Body of pancreas (tissue), 4 donors: ENCODE measurements at regions not wholly inside any gene's neighbourhood (a gene's known extent, or its start where the extent isn't known, plus 50 kb on each side); places are given as distances from the start of the nearest gene placed in this dataset.

Experiments
- ATAC-seq: fragments of 150-250 bp; one replicate; pipeline ENCODE4 v1.9.1; 2016
- DNase-seq, 4 donors: peaks; one replicate each; pipeline ENCODE4 v3.0.0-alpha.2; 2019
- H3K27ac ChIP-seq, 4 donors: fragments of 200-600 bp; sonication (generic); 1 replicate in 3 of 4; 2 replicates in 1 of 4; pipeline versions ENCODE4 v1.5.1 to v1.6.1; 2016 to 2019; ENCODE audit warnings: mild to moderate bottlenecking in 1 of 4, mixed read lengths in 1 of 4, moderate library complexity in 1 of 4
- H3K27me3 ChIP-seq, 2 donors: fragments of 200-600 bp; sonication (generic); one replicate each; pipeline ENCODE4 v1.6.0; 2016; ENCODE audit warnings: mild to moderate bottlenecking in 1 of 2
- H3K36me3 ChIP-seq, 2 donors: fragments of 200-600 bp; sonication (generic); replicated peaks in 1 of 2; 2 replicates each; pipeline ENCODE4 v1.5.1; 2016; ENCODE audit warnings: low read depth in 2 of 2; ENCODE audit not compliant: insufficient read depth in 1 of 2
- H3K4me1 ChIP-seq: fragments of 200-600 bp; sonication (generic); one replicate; pipeline ENCODE4 v1.6.0; 2016
- H3K4me3 ChIP-seq, 2 donors: fragments of 200-600 bp; sonication (generic); 1 replicate in 1 of 2; 2 replicates in 1 of 2; pipeline ENCODE4 v1.5.1; 2016 to 2019
- H3K9me3 ChIP-seq, 3 donors: fragments of 200-600 bp; sonication (generic); 1 replicate in 2 of 3; 2 replicates in 1 of 3; pipeline ENCODE4 v1.5.1; 2016
- POLR2A ChIP-seq, 3 donors: fragments of 450-650 bp; IDR thresholded peaks; one replicate each; pipeline ENCODE4 v1.6.1; 2016; ENCODE audit warnings: antibody characterized with exemption in 3 of 3, mild to moderate bottlenecking in 2 of 3
- WGBS, 2 donors: methylation state at CpG; one replicate each; pipeline ENCODE4 v1.1.5; 2017; 5-methylcytosine and 5-hydroxymethylcytosine counted together
- intact Hi-C: fragments of 100-400 bp; cut with DNase I; formaldehyde crosslinking; loops from one replicate; pipeline ENCODE4 v1.15.1; 2023
- TF ChIP-seq, protein P1 (sequence below), 7 experiments: fragments of 450-650 bp in 4 of 7; fragments of 200-600 bp in 3 of 7; sonication (generic) in 3 of 7; IDR thresholded peaks; one replicate each; pipeline ENCODE4 v1.5.1; 2016 to 2019; ENCODE audit warnings: antibody characterized with exemption in 7 of 7

DNA sequence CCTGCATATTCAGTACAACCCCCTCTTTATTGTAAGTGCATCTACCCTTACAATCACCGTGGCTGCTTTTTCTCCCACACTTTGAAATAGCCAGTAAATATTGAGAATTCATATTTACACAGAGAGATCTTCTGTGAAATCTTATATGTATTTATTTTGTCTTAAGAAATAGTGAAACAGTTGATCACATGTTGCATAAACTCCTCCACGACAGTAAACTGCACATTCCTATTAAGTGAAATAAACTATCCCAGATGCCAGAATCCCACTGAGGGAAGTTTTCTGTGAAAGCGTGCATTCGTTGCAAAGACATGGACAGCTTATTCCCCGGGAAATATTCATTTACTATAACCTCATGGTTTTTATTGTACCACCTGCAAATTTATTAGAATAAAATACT, 796.0 kb downstream of the ROBO2 start:
- DNase-seq (no peak), ATAC-seq (no peak)
- intact Hi-C loops = no loop called here
- Histone ChIP-seq H3K4me1 (no peaks in the 10 kb centered on the region), H3K9me3 (no peaks in the 10 kb centered on the region), H3K4me3 (no peak overlapping the region), H3K36me3 (no peaks in the 10 kb centered on the region), H3K27me3 (no peaks in the 10 kb centered on the region), H3K27ac (no peak overlapping the region)
- WGBS, 2 donors = 41 to 58% methylated on average over 5 of the region's 5 CpGs
- TF ChIP-seq POLR2A (IDR thresholded peaks at IDR 0.05) = no peak
- TF ChIP-seq, protein P1, sequence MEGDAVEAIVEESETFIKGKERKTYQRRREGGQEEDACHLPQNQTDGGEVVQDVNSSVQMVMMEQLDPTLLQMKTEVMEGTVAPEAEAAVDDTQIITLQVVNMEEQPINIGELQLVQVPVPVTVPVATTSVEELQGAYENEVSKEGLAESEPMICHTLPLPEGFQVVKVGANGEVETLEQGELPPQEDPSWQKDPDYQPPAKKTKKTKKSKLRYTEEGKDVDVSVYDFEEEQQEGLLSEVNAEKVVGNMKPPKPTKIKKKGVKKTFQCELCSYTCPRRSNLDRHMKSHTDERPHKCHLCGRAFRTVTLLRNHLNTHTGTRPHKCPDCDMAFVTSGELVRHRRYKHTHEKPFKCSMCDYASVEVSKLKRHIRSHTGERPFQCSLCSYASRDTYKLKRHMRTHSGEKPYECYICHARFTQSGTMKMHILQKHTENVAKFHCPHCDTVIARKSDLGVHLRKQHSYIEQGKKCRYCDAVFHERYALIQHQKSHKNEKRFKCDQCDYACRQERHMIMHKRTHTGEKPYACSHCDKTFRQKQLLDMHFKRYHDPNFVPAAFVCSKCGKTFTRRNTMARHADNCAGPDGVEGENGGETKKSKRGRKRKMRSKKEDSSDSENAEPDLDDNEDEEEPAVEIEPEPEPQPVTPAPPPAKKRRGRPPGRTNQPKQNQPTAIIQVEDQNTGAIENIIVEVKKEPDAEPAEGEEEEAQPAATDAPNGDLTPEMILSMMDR (IDR thresholded peaks at IDR 0.05) = no peak

DNA sequence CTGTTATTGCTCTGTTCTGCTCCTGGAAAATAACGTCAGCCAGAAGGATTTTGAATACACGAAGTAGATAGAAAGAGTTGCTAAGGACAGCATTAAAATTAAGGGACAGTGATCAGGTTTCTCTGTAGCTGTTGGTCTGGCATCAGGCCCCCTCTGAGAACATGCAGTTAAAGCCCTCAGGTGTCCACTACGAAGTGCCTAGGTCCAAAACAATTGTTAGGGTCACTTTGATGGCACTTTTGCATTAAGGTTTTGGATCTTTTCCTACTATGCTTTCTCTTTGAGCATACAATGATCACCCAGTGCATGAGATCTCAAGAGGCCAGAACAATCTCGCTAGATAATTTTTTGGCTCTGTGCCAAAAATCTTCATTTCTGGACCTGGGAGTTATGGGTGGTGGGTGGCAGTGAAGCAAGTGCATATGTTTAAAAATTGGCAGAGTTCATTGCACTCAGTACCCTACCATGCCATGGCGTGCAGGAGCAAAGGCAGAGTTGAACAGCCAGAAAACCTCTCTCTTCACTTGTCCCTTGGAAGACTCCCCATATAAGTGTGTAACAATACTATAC, 797.6 kb downstream of the ROBO2 start:
- no peaks in the 10 kb centered on the region for H3K27me3 ChIP-seq
- H3K36me3 ChIP-seq = no peaks in the 10 kb centered on the region
- H3K9me3 ChIP-seq = no peaks in the 10 kb centered on the region
- no peaks in the 10 kb centered on the region for H3K4me1 ChIP-seq
- ATAC-seq = no peak
- intact Hi-C loops = no loop called here
- DNase-seq = no peak
- H3K4me3 ChIP-seq = no peak overlapping the region
- H3K27ac ChIP-seq = no peak overlapping the region
- no peak for TF ChIP-seq POLR2A (IDR thresholded peaks at IDR 0.05)
- TF ChIP-seq, protein P1 (IDR thresholded peaks at IDR 0.05) = no peak
- 50 to 53% methylated on average over 5 of the region's 5 CpGs for WGBS, 2 donors

DNA sequence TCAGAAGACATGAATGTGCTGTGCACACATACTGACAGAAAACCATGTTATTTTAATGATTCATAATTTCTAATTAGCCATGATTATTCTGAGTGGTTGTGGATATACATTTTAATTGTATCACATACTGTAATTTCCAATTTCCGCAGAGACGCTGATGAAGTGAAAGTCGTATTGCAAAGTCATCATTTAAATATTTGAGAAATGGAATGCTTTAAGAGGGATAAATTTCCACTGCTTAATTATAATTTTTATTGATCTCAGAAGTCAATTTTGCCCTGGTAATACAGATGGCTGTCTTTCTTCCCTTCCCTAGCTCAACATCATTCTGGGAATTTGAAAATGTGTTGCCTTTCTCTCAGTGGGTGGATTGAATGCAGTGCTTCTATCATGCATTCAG, 819.3 kb downstream of the ROBO2 start:
- Histone ChIP-seq H3K4me1 (no peaks in the 10 kb centered on the region), H3K4me3 (no peak overlapping the region), H3K9me3 (no peaks in the 10 kb centered on the region), H3K36me3 (no peaks in the 10 kb centered on the region), H3K27ac (no peak overlapping the region), H3K27me3 (no peaks in the 10 kb centered on the region)
- TF ChIP-seq, protein P1 (IDR thresholded peaks at IDR 0.05) = no peak
- no peak for TF ChIP-seq POLR2A (IDR thresholded peaks at IDR 0.05)
- 57 to 74% methylated on average over 3 of the region's 3 CpGs for WGBS, 2 donors
- intact Hi-C loops = no loop called here
- no peak for DNase-seq
- no peak for ATAC-seq

DNA sequence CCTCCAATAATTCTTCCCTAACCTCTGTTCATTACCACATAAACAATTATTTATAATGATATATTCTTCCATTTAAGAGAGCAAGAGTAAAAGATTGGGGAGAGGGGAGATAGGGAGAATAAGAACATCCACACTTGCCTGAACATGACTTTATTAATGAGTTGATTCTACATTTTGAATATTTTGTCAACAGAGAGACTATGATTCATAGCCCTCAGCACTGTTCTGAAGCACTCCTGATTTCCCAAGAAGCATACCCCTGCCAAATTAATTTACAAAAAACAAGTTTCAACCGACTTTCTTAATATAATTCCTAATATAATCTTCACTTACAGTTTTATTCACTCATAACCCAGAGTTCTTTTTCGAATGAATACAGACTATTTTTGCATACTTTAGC, 828.8 kb downstream of the ROBO2 start:
- H3K9me3 ChIP-seq = no peaks in the 10 kb centered on the region
- intact Hi-C loops = no loop called here
- no peaks in the 10 kb centered on the region for H3K27me3 ChIP-seq
- H3K4me1 ChIP-seq = no peaks in the 10 kb centered on the region
- no peak for DNase-seq
- TF ChIP-seq POLR2A (IDR thresholded peaks at IDR 0.05) = no peak
- TF ChIP-seq, protein P1 (IDR thresholded peaks at IDR 0.05) = no peak
- 42 to 46% methylated on average over 2 of the region's 2 CpGs for WGBS, 2 donors
- no peak overlapping the region for H3K4me3 ChIP-seq
- H3K36me3 ChIP-seq = no peaks in the 10 kb centered on the region
- H3K27ac ChIP-seq = no peak overlapping the region
- no peak for ATAC-seq

DNA sequence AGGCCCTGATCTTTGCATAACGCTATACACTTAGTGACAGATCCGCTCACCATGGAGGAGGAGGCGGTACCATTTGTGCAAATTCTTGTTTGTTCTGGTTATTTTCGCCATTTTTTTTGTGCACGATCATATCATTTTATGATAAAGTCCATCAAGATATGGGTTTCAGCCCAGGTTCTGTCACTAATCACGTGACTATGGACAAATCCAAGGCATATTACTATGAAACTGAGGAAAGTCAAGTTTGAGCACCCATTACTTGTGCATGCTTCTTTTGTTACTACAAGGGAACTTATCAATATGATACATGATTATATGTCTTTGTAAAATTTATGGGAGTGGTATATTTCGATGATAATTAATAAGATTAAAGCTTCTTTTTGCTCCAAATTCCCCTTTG, 829.5 kb downstream of the ROBO2 start:
- no peak for DNase-seq
- Histone ChIP-seq H3K36me3 (no peaks in the 10 kb centered on the region), H3K4me1 (no peaks in the 10 kb centered on the region), H3K27ac (no peak overlapping the region), H3K27me3 (no peaks in the 10 kb centered on the region), H3K4me3 (no peak overlapping the region), H3K9me3 (no peaks in the 10 kb centered on the region)
- ATAC-seq = no peak
- intact Hi-C loops = no loop called here
- 59 to 66% methylated on average over 7 of the region's 7 CpGs for WGBS, 2 donors
- TF ChIP-seq, protein P1 (IDR thresholded peaks at IDR 0.05) = no peak
- no peak for TF ChIP-seq POLR2A (IDR thresholded peaks at IDR 0.05)
